GM18499 (cell line): ENCODE measurements at regions not wholly inside any gene's neighbourhood (a gene's known extent, or its start where the extent isn't known, plus 50 kb on each side); places are given as distances from the start of the nearest gene placed in this dataset.
"Not testable (repeated sequence)": the region's sequence is repeated elsewhere in the genome, so short reads cannot be mapped to it uniquely, and the experiment has no call there.

Source experiments
- ATAC-seq: cut with Tn5 transposase; IDR thresholded peaks from one replicate; pipeline ENCODE4 v1.9.1; 2021; ENCODE audit warnings: moderate number of reproducible peaks; ENCODE audit not compliant: insufficient read depth, unreplicated experiment

DNA sequence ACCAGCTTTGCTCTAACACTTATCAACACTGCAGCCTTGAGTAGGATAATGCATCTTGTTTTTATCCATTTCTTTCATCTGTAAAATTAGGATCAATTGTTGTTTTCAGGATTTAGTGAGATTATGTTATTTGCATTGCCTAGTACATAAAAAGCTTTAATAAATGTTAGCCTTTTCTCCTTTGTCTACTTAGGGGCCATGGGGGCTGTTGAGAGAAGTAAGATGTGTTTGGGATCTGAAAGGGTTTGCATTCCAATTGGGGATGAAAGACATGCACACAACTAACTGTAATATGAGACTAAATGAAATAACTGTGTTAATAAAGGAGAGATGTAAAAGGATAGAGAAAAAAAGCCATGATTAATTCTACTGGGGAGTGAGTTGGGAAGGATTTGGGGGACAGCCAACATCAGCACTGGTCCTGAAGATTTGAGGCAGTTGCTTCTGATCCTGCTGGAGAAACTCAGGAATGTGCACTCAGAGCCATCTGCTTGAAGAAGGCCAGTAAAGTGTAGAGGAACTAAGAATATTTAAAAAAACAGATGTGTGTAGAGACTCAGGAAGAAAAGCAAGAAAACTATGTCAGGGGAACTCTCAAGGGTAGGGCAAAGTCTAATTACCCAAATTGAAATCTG is 236.3 kb downstream of the OLFM4 start:
- no peak for ATAC-seq

GRCh38 chr13:53266757-53267156 is 238.1 kb downstream of the OLFM4 start:
- ATAC-seq: no peak

DNA sequence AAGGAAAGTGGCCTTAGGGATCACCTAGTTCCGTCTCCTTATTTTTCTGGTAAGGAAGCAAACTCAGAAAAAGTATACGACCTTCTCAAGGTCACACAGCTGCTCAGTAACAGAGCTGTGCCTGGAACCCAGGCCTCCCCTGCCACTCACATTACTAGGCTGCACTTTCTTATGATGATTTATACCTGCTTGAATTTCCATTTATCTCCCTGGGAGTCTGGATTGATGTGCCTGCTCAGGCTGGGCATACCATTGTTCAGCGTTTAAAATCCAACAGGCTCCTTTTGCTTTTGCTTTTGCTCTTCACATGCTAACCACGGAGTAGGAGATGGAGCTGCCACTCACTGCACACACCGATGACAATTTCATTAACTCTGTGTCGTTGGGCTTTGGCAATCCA is 241.0 kb downstream of the OLFM4 start:
- ATAC-seq: no peak

GRCh38 chr13:53272873-53273272 is 244.3 kb downstream of the OLFM4 start:
- ATAC-seq: no peak

DNA sequence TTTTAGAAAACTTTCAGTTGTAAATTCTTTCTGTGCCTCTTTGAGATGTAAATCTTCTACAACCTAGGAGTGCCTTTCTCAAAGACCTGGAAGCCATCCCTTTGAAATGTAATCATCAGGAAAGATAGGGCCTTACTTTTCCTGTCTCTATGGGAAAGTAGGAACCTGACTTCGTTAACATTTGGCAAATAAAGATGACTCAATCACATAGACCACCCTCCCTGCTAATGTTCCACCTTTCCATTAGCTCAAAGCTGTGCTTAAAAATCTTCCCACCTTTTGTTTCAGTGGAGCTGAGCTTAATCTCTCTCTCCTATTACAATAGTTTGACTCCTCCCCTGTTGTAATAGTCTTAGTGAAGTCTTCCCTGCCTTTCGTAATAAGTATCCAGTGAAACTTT is 247.7 kb downstream of the OLFM4 start:
- no peak for ATAC-seq

DNA sequence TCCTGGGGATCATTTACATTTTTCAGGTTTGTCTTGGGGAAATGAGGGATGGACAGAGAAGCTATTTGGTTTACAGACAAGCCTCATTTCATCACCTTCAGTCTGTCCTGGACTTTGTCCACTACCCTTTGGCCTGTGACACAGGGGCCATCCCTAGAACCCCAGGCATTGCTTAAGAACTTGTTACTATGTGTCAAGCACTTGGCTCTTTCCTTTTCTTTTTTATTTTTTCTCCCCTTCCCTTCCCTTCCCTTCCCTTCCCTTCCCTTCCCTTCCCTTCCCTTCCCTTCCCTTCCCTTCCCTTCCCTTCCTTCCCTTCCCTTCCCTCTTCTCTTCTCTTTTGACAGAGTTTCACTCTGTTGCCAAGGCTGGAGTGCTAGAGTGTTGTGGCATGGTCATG is 253.1 kb downstream of the OLFM4 start:
- ATAC-seq: no peak

DNA sequence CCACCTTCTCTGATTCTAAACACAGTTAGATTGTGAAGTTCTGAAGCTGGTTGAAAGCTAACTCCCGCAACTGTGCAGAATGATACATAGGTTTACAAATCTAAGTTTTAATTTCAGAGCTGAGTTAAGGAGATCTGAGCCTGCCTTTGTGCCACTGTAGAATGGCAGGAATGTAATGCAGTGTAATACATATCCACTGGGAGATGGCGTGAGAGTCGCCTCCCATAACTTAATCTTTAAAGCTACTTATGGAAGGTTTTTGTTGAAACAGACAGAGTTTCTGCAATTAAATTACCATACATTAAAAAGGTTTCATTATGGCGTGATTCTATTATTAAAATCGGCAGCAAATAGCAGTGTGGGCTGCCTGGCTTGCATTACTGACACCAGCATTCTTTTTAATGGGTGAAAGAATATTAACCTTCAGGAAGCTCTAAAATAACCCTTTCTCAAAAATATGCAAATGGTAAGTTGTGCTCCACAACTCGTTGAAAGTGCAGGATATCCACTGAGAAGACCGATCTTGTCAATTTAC is 257.4 kb downstream of the OLFM4 start:
- ATAC-seq: no peak

DNA sequence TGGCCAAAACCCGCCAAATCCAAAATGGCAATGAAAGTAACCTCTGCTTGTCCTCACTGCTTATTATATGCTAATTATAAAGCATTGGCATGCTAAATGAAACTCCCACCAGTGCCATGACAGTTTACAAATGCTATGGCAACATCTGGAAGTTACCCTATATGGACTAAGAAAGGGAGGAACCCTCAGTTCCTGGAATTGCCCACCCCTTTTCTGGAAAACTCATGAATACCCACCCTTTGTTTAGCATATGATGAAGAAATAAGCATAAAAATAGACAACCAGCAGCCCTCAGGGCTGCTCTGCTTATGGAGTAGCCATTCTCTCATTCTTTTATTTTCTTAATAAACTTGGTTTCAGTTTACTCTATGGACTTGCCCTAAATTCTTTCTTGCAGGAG is 269.8 kb downstream of the OLFM4 start:
- ATAC-seq: no peak

- ATAC-seq: no peak
Observed at GRCh38 chr13:53301449-53301848, 272.8 kb downstream of the OLFM4 start.

DNA sequence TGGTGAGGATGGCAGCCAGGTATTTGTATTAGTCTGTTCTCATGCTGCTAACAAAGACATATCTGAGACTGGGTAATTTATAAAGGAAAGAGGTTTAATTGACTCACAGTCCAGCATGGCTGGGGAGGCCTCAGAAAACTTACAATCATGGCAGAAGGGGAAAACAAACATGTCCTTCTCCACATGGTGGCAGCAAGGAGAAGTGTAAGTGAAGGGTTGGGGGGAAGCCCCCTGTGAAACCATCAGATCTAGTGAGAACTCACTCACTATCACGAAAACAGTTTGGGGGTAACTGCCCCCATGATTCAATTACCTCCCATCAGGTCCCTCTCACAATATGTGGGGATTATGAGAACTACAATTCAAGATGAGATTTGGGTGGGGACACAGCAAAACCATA is 276.8 kb downstream of the OLFM4 start:
- not testable (repeated sequence) for ATAC-seq

DNA sequence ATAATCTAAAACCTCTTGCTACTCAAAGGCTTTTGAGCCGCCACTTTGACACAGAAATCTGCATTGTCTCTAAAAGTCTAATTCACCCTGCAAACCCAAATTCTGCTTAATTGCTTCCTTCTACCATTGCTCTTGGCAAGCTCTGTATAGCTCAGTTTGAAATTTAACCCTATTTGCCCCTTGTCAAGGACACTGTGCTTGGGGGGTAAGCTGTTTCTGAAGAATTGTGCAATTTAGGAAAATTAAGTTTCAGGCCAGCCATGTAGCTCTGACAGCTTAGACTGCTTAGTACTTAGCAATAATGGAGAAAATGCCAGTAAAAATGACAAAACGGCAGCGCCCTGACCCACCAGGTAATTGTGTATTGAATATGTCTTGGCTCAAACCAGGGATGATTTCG is 282.2 kb downstream of the OLFM4 start:
- no peak for ATAC-seq

GRCh38 chr13:53311561-53311960 is 282.9 kb downstream of the OLFM4 start:
- no peak for ATAC-seq

- no peak for ATAC-seq
Observed at GRCh38 chr13:53321296-53321801, 292.7 kb downstream of the OLFM4 start.

- ATAC-seq: no peak
Observed at GRCh38 chr13:53324656-53325055, 296.0 kb downstream of the OLFM4 start.

DNA sequence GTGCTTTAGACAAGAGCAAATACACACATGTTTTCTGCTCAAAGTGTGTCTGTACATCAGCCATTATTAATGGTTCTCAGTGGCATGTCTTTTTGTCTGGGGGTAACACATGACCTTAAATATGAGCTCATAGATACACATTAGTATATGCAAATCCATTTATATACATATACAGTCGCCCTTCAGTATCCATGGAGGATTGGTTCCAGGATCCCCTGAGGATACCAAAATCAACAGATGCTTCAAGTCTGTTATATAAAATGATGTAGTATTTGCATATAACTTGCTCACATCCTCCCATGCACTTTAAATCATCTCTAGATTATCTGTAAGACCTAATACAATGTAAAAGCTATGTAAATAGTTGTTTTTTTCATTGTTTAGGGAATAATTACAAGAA is 298.1 kb downstream of the OLFM4 start:
- no peak for ATAC-seq

DNA sequence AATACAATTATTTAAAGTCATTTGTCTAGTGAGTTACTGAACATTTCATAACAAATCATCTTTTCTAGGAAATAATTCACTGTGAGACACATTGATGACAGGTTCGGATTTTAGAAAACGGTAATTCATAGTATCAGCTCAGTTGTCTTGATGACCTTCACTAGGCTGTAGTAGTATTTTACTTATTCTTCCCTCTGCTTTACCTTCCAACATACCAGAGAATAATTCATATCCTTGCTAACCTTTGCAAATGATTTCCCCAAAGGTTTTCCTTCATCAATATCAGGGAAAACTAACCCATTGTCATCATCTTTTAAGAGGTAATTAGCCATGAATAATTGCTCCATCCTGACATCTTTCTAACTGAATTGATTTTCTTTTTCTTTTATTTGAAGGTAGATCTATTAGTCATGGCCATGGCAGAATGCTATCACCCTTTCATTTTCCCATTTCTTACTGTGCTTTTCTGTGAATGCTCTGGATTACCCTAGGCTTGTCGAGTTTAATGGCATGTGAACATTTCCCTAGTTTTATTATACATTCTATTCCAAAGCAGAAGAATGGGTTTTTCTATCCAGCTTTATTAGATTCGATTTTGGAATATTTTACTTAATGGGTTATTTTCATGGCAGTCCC is 299.2 kb downstream of the OLFM4 start:
- ATAC-seq: no peak

DNA sequence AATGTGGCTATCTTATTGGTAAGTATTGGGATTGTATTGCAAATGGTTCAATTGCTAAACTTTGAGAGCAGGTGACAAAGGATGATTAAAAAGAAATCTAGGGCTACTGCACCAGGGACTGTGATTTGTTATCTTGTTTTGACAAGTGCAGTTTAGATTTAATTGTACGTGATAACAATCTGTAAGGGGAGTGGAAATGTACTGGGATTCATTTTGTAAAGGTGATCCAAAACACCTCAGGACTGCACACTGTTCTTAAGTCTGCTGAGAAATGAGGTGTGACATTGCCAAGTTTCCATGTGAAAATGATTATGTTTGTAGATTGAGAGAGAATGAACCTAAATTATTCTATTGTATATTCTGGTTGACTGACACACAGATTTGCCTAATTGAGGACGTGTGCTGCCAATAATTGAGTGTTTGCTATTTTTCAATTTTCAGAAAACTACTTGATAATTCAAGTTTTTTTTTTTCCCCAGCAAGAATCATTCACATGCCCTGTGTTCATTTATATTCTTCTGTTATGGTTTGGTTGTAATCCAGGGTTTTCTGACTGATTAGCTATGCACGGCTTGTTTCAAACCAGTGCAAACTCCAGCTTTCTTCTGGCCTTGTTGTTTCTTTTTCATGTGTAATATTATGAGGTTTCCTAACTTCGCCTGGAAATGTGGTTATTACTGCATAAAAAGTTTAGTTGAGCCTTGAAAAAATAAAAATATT is 308.0 kb downstream of the OLFM4 start:
- ATAC-seq: no peak

DNA sequence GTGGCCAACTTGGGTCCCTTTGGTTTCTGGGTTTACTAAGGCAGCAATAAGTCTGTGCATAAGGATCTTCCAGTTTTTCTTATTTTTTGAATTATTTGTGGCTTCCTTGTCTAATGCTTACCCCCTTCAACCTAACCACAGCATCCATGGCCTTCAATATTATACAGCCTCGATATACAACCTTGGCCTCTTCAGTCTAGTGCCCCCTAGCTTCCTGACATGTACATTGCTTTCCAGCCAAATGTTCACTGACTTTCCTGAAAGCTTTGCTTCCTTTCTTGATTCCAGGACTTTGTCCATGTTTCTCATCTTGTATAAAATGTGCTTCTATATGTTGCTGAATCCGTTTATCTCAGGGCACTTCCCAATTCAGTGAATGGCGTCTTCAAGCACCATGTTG is 310.1 kb downstream of the OLFM4 start:
- ATAC-seq: no peak

GRCh38 chr13:53340505-53341143 is 312.0 kb downstream of the OLFM4 start:
- no peak for ATAC-seq

DNA sequence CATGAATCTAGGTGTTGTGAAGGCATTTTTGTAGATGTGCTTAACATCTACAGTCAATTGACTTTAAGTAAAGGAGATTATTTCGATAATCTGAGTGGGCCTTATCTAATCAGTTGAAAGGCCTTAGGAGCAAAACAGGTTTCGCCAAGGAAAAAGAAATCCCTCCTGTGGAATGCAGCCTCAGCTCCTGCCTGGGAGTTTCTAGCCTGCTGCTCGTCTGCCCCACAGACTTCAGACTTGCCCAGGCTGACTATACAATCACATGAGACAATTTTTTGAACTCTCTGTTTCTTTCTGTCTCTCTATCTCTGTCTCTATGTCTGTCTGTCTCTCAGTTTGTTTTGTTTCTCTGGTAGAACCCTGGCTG is 312.5 kb downstream of the OLFM4 start:
- ATAC-seq: no peak
